HG02798 (cell line): ENCODE measurements at regions not wholly inside any gene's neighbourhood (a gene's known extent, or its start where the extent isn't known, plus 50 kb on each side); places are given as distances from the start of the nearest gene placed in this dataset.
"Not testable (repeated sequence)": the region's sequence is repeated elsewhere in the genome, so short reads cannot be mapped to it uniquely, and the experiment has no call there.

ENCODE experiments used
- ATAC-seq: cut with Tn5 transposase; IDR thresholded peaks from one replicate; pipeline ENCODE4 v1.9.1; 2021; ENCODE audit warnings: mild to moderate bottlenecking; ENCODE audit not compliant: unreplicated experiment, poor library complexity

DNA sequence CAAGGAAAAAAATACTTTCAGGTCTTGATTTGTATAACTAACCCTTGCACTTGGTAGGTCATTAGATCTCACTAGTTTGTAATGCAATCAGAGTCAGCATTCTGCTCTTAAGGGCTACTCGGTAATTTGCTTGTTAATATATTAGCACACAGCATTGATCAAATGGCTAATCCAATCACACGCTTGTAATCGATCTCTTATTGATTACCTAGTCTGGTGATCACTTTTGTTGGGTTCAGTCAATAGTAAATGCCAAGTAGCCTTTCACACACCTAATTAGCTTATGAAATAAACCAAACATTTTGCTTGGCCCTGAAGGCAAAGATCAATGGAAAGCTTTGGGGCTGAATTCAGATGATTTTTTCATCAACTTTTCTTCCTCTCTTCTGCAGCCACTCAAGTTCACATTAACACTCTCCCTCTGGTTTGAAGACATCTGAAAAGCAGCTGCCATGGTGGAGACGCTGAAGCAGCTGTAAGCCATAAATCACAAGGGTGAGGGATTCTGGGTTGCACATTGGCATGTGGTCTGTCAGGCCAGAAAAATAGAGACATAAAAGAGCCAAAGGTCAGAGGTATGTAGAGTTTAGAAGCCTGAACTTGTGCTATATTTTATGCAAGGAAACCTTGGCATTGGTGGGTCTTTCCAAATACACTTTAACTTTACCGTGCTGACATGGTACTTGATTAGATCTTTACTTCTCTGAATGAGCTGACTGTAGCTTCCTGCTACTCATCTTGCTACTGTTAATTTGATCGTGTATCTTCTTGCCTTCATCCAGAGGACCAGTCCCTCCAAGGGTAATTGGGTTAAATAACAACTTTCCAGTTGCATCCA is 234.4 kb downstream of the SIM1 start:
- no peak for ATAC-seq

DNA sequence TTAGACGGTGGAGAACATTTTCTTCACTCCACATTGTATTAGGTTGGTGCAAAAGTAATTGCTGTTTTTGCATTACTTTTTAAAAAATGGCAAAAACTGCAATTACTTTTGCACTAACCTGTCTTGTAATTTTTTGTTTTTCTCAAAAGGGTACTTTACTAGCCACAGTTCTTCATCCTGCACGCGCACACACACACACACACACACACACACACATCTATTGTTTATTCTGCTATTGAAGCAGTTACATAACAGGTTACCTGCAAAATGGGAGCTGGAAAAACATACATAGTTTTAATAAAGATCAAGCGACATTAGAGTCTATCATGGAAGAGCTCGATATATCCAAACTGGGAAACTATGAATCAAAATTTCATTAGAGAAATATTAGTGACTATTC is 235.2 kb downstream of the SIM1 start:
- ATAC-seq: peak; percentile 0

DNA sequence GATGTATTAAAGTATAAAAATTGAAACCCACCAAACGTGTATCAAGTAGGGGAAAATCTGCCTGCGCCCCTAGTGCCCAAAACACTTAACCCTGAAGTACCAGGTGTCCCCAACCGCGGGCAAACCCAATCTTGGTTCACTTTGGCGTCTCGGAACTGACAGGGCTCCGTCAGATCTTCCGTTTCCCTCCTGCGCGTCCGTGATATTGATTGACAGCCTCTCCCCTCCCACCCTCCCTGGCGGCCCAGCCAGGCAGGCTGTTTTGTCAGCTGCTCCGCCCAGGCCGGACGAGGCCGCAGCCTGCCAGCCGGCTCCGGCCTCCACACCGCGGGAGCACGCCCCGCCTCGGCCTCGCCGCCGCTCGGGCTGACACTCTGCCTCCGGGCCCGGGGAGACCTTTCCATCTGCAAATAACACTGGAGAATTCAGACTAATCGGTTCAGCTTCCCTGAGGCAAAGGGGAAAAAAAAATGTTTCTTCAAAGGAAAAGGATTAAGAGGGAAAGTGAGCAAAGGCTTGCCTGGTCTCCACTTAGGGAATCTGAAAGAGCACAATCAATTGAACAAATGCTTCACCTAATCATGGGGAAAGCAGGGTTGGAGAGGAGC is 234.9 kb upstream of the MCHR2 start:
- ATAC-seq: peak; percentile 100

DNA sequence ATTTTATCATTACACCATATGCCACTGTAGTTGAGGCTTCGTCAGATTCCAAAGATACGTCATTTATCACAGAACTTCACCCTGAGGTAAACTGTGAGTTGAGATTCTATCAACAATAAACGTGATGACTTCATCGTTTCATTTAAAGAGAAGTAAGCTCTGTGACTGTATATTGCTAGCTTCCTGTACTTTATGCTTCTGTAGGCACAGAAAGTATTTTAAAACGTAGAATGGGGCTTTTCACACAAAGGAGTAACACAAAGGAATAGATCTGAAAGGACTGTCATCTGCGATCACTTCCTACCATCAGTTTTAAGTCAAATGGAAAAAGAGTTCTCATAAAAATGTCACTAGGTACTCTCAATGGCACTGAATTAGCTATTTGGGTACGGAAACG is 234.4 kb upstream of the MCHR2 start:
- ATAC-seq: peak; percentile 11

DNA sequence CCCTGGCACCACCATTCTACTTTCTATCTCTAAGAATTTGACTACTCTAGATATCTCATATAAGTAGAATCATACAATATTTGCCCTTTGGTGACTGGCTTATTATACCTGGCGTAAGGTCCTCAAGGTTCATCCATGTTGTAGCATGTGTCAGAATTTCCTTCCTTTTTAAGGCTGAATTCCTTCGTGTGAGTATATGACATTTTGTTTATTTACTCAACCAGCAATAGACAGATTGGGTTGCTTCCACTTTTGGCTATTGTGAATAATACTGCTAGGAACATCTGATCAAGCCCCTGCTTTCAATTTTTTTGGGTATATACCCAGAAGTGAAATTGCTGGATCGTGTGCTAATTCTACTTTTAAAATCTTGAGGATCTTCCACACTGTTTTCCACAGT is 232.8 kb upstream of the MCHR2 start:
- ATAC-seq: no peak

DNA sequence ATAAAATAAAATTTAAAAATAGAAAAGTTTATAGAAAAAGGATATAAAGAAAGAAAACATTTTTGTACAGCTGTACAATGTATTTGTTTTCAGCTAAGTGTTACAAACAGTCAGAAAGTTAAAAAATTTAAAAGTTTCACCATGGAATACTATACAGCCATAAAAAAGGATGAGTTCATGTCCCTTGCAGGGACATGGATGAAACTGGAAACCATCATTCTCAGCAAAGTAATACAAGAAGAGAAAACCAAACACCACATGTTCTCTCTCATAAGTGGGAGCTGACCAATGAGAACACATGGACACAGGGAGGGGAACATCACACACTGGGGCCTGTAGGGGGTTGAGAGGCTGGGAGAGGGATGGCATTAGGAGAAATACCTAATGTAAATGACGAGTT is 229.9 kb upstream of the MCHR2 start:
- ATAC-seq: not testable (repeated sequence)

DNA sequence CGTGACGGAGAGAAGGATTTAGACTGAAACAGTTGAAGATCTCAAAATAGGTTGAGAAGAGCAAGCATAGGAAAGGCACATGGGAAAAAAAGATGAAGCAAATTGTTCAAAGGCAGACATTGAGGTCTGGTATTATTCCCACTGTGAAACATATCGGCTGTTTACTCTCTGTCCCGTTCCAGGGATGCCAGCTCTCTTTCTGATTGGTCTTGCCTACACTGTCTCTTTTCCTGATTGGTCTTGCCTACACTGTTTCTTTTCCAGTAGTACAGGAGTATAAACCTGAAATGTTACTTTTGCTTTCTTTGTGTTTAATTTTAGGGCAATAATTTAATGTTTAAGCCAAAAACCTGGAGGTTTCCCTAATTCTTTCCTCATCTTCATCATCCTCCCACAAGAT is 226.5 kb upstream of the MCHR2 start:
- no peak for ATAC-seq

DNA sequence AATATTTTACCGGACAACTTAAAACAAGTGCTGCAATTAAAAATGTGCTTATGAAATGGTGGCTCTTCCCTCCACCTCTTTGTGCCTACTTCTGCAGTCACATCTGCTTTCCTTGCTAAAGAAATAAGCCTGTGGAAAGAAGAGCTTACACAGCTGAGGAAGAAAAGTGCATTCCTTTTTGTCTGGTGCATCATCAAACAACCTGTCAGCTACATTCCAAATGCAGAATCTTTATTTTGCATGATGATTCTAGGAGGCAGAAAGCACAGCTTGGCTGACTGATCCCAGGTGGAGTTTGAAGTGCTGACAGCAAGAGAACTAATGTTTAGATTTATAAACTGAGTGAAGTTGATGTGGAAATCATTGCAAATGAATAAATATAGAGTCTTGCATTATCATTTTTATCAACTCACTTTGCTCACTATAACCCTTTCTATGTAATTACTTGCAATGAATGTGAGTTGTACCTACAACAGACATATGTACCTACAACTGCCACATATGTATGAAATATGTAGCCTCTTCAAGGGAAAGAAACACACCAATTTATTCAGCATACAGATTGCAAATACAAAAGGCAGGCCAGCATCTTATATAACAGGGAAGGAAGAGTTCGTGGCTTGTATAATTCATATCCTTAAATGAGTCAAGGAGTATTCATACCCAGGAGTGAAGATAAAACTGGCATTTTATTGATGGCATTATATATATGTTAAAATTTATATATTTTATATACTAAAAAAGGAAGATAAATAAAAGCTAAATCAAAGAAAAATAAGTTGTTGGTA is 223.4 kb upstream of the MCHR2 start:
- ATAC-seq: no peak

DNA sequence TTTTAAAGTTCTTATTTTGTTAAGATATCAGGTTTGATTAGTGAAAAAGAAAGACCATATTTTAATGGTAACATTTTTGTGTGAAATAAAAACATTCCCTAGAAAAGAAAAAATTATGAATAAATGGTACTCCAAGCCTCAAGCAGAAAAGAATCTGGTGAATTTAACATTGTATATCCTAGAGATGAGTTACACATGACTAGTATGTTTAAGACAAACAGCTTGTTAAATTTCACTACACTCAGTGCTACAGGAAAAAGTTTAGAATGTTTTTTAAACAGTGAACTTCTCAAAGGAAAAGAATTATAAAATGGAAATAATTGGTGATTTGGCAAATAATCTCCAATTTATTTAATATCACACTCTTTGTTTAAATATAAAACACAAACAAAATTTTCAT is 222.7 kb upstream of the MCHR2 start:
- no peak for ATAC-seq

DNA sequence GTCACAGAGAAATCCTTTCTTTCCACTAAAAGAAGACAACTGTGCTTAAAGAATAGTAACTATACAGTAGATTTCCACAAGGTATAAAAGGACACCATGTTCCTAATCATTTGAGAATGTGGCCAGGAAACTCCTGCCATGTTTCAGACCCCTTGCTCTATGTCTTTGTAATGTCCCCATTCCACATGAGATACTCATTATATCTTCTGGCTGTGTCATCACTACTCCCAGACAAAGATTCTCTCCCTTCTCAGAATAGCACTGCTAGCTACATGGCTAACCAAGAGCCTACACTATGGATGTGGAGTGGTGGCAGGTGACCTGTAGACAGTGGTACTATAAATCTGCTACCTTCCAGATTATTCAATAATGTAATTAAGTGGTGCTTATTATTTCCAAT is 218.1 kb upstream of the MCHR2 start:
- ATAC-seq: no peak

DNA sequence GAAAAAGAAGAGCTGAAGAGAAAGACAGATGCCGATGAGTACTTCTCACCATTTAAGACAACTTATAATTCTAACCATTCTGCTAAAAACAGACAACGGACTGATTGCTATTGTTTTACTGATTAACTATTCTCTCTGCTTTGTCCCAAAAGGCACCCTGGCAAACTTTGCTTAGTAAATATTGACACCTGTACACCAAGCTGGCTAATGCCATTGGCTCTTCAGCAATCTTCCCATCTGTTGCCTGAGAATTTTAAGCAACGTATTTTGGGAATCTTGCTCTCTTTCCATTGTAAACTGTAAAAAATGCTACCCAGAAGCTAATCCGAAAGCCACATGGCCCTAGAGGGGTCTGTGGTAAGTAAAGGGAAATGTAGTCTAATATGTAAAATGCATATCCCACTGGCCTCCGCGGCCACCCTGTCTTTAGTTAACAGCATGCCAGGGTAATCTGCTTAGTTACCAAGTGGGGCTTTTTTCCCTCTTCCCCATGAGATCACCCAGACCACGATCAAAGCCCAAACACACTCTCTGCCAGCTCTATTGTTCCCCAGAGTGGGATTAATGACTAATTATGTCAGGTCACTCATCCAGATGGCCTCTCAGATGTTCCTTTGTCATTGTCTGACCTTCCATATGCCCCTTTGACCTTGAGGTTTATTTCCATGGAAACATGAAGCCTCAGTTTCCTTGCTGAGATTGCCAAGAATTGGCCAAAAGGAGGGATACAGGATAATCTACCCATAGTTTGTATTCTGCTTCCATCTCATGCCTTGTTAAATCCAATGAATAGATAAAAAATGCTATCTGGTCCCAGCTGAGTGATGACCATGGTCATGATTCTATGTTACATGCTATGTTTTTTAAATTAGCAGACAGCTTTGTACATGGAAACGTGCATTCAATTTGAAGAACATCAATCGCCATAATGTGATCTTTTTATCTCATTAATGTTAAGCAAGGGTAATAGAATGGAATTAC is 216.4 kb upstream of the MCHR2 start:
- ATAC-seq: no peak

DNA sequence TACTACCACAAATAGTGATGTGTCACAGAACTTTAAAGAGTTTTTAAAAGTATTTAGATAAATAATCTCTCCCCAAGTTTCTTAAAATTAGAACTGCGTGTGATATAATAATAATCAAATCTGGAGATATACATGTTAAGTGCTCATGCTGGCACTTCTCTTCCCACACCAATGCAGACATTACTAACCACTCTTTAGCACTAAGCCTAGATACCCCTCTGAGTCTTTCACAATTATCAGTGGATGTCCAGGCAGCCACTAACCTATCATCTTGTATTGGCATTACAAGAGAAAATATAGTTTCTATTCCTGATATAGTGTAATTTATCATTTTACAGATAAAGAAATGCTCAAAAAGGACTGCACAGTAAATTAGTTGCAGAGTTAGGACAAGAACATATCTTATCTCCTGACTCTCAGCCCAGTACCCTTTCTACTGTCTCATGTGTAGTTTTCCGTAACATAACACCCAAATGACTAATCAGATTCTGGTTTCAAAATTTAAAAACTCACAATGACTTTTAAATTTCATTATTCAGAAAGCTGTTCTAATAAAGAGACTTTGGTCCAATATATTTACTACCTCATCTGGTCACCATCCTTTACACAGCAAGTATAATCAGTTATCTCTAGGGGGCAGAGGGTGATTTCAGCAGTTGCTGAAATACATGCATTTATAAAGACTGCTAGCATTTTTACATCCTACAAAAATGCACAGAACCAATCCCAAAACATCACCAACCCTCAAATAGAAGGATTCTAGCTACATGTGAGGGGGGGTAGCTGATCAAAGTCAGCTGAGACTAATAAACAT is 215.5 kb upstream of the MCHR2 start:
- ATAC-seq: no peak

DNA sequence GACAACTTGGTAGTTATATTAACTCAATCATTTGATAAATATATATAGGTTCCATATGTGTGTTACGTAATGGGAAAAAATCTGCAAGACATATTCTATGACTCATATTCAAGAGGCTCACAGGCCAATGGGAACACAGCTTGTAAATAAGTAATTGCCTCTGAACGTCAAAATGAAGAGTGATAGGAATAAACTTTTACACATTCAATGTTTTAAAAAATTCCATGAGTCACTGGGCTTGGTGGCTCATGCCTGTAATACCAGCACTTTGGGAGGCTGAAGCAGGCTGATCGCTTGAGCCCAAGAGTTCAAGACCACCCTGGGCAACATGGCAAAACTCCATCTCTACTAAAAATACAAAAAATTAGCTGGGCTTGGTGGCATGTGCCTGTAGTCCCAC is 209.4 kb upstream of the MCHR2 start:
- ATAC-seq: no peak

DNA sequence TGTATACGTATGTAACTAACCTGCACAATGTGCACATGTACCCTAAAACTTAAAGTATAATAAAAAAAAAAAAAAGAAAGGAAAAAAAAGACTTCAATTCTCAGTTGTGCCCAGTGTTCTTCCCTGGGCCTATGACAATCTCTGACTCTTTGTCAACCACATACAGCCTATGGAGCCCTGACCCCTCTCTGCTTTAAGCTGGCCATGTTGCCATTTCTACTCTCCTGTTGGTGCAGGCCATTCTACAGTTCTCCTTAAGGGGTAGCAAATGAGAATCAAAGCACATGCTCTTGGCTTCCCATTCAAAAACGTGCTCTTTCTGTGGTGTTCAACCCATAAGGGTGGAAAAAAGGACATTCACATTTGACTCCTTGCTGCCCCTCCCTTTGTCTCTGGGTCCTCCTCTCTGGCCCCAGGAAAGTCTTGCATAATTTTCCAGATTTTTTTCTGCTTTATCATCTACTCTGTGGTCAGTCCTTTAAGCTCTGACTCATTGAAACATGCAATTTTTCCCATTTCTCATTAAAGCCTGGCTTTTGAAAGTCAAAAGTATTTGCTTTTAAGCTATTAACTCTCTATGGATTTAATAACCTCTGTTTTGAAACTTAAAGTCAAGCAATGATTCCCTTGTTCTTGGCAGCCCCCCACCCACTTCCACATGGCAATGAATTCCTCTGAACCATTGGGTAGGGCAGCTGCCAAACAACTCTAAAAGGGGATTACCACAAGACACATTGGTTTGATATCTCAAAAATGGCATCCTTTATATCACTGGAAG is 208.6 kb upstream of the MCHR2 start:
- no peak for ATAC-seq

DNA sequence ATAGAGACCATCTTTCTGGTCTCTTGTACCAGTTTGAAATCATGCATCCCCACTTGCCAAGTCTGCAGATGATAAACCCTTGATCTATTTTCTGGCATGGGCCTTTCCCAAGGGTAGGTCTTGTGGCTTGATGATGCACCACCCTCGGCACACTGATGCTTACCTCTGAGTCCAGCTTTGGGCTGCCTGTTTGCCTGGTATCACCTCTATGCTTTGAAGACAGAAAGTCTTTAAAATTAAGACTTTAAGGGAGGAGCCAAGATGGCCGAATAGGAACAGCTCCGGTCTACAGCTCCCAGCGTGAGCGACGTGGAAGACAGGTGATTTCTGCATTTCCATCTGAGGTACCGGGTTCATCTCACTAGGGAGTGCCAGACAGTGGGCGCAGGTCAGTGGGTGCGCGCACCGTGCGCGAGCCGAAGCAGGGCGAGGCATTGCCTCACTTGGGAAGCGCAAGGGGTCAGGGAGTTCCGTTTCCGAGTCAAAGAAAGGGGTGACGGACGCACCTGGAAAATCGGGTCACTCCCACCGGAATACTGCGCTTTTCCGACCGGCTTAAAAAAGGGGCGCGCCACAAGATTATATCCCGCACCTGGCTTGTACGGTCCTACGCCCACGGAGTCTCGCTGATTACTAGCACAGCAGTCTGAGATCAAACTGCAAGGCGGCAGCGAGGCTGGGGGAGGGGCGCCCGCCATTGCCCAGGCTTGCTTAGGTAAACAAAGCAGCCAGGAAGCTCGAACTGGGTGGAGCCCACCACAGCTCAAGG is 202.4 kb upstream of the MCHR2 start:
- ATAC-seq: not testable (repeated sequence)

DNA sequence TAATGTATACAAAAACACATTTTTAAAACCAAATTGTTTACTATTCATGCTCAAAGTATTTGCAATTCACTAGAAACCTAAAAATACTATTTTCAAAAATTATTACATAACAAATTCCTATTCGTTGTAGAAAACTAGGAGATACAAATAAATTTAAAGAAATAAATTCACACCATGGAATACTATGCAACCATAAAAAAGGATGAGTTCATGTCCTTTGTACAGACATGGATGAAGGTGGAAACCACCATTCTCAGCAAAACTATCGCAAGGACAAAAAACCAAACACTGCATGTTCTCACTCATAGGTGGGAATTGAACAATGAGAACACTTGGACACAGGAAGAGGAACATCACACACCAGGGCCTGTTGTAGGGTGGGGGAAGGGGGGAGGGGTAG is 201.2 kb upstream of the MCHR2 start:
- not testable (repeated sequence) for ATAC-seq

DNA sequence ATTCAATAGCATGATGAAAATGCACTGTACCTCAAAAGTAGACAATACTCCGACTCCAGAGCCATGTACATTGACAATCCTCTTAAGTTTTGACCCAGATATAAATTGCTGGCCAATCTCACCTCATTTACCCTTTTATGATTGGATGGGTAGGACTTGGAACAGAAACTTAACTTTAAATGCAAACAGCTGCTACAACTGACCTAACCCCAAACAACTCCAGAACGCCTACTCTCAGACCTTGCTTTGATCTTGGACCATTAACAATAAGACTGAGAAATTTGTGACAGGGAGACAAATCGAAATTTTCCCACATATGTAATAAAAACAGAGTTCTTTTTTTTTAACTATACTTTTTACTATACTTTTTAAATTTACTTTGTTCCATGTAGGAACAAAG is 200.5 kb upstream of the MCHR2 start:
- ATAC-seq: no peak

DNA sequence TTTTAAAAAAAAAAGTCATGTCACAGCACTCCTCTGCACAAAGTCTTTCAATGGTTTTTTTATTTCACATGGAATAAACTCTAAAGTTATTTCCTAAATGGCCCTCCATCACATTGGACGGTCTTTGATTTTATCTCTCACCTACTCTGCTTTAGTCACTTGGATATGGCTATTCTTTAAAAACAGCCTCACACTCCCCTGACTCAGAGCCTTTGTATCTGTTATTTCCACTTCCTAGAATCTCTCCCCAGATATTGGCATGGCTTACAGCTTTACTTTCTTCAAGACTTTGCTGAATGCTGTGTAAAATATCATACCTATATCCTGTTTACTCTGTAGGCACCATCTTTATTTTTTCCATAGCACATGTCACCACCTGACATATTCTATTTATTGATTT is 194.7 kb upstream of the MCHR2 start:
- ATAC-seq: no peak
